Karpas-422 (cell line): ENCODE measurements at regions not wholly inside any gene's neighbourhood (a gene's known extent, or its start where the extent isn't known, plus 50 kb on each side); places are given as distances from the start of the nearest gene placed in this dataset.

Experiments used
- DNase-seq: peaks from one replicate; pipeline ENCODE4 v3.0.0-alpha.2; 2015
- H2AFZ ChIP-seq: fragments of 200-600 bp; sonication (generic); 2 replicates; pipeline ENCODE4 v1.6.1; 2014; ENCODE audit warnings: antibody characterized with exemption, low read length, mixed read lengths
- H3K27ac ChIP-seq: fragments of 200-600 bp; sonication (generic); 2 replicates; pipeline ENCODE4 v1.5.1; 2014; ENCODE audit warnings: mild to moderate bottlenecking, low read length, moderate library complexity
- H3K27me3 ChIP-seq: fragments of 200-600 bp; sonication (generic); 2 replicates; pipeline ENCODE4 v1.6.1; 2014; ENCODE audit warnings: low read length, mixed read lengths
- H3K36me3 ChIP-seq: fragments of 200-600 bp; sonication (generic); 2 replicates; pipeline ENCODE4 v1.6.1; 2014; ENCODE audit warnings: low read length, mixed read lengths; ENCODE audit not compliant: insufficient read depth
- H3K4me1 ChIP-seq: fragments of 200-600 bp; sonication (generic); 2 replicates; pipeline ENCODE4 v1.6.1; 2014; ENCODE audit warnings: mild to moderate bottlenecking, low read length, mixed read lengths
- H3K4me2 ChIP-seq: fragments of 200-600 bp; sonication (generic); 2 replicates; pipeline ENCODE4 v1.6.1; 2014; ENCODE audit warnings: low read length, low read depth, mild to moderate bottlenecking; ENCODE audit not compliant: poor library complexity, severe bottlenecking
- H3K4me3 ChIP-seq: fragments of 200-600 bp; sonication (generic); 2 replicates; pipeline ENCODE4 v1.5.1; 2014; ENCODE audit warnings: mild to moderate bottlenecking, antibody characterized with exemption, low read length, mixed read lengths
- H3K79me2 ChIP-seq: fragments of 200-600 bp; sonication (generic); 2 replicates; pipeline ENCODE4 v1.6.1; 2014; ENCODE audit warnings: mild to moderate bottlenecking, low read length, mixed read lengths
- H3K9ac ChIP-seq: fragments of 200-600 bp; sonication (generic); 2 replicates; pipeline ENCODE4 v1.6.0; 2014; ENCODE audit warnings: low read length
- H3K9me2 ChIP-seq: fragments of 200-600 bp; sonication (generic), shearing (Covaris generic); replicated peaks from 2 replicates; pipeline ENCODE4 v1.6.0; 2014; ENCODE audit warnings: mild to moderate bottlenecking, low read length, moderate library complexity; ENCODE audit not compliant: insufficient read depth
- H3K9me3 ChIP-seq: fragments of 300-700, 200-600 bp; sonication (generic); 2 replicates; pipeline ENCODE4 v1.6.1; 2014; ENCODE audit warnings: low read length, mixed read lengths
- H4K20me1 ChIP-seq: fragments of 200-600 bp; sonication (generic); 2 replicates; pipeline ENCODE4 v1.6.1; 2014; ENCODE audit warnings: mild to moderate bottlenecking, antibody characterized with exemption, low read length, low read depth; ENCODE audit not compliant: insufficient read depth

DNA sequence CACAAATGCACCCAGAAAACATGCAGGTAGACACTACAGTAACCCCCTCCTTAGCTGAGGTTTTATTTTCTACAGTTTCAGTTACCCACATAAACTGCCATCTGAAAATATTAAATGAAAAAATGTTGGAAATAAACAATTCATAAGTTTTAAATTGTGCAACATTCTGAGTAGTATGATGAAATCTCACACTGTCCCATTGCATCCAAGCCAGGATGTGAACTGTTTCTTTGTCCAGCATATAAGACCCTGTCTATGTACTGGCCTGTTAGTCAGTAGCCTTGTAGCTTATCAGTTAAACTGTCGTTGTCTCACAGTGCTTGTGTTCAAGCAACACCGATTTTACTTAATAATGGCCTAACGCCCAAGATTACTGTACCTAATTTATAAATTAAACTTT lies 630.5 kb downstream of the ANXA1 start:
- Histone ChIP-seq H3K27ac (no peak overlapping the region), H3K36me3 (no peaks in the 10 kb centered on the region), H3K4me2 (no peak overlapping the region), H3K9me2 (no peaks in the 10 kb centered on the region), H3K79me2 (no peaks in the 10 kb centered on the region), H3K4me3 (no peak overlapping the region), H3K27me3 (no peaks in the 10 kb centered on the region), H3K4me1 (no peaks in the 10 kb centered on the region), H4K20me1 (no peaks in the 10 kb centered on the region), H3K9me3 (peaks cover 7% of the 10 kb centered on the region), H2AFZ (no peak overlapping the region), H3K9ac (no peak overlapping the region)
- DNase-seq: no peak

DNA sequence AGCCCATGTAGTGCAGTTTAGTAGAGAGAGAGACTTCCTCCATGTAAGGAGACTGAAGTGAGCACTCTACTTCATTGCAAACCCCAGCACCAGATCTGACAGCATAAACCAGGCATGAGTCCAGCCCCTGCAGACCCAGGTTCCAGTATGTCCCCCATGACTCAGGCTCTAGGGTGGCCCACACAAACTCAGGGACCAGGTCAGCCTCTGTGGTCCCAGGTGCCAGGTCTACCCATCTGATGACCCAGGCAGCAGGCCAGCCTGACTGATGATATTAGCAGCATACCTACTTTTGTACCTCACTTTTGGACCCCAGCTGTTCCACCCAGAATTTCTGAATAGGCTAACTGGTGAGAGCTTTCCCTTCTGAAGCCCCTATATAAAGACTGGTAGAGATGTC lies 647.8 kb downstream of the ANXA1 start:
- H3K4me1 ChIP-seq: no peaks in the 10 kb centered on the region
- no peak overlapping the region for H3K4me3 ChIP-seq
- H4K20me1 ChIP-seq: no peaks in the 10 kb centered on the region
- no peak for DNase-seq
- H3K27me3 ChIP-seq: no peaks in the 10 kb centered on the region
- H3K9me2 ChIP-seq: no peaks in the 10 kb centered on the region
- no peak overlapping the region for H3K27ac ChIP-seq
- no peaks in the 10 kb centered on the region for H3K79me2 ChIP-seq
- H2AFZ ChIP-seq: no peak overlapping the region
- H3K4me2 ChIP-seq: no peak overlapping the region
- peaks cover 13% of the 10 kb centered on the region for H3K9me3 ChIP-seq
- H3K9ac ChIP-seq: no peak overlapping the region
- no peaks in the 10 kb centered on the region for H3K36me3 ChIP-seq

DNA sequence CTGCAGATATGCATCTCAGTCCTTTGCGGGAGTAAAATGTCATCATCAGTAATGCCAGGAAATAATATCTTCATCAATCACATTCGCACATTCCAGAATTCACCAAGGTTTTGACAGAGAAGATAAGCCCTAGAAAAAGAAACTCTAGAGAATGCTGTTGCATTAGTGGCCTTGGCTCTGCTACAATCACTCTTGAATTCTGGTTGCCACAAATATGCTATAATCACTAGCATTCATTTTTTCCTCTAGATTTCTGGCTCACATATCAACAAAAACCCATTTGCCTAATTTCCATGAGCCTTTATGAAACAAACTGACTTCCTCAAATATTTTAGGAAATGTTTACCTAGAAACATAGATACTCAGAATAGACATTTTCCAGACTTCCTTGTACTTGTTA lies 653.4 kb downstream of the ANXA1 start:
- Histone ChIP-seq H3K4me2 (no peak overlapping the region), H2AFZ (no peak overlapping the region), H3K4me3 (no peak overlapping the region), H3K9me2 (no peaks in the 10 kb centered on the region), H4K20me1 (no peaks in the 10 kb centered on the region), H3K4me1 (no peaks in the 10 kb centered on the region), H3K9me3 (peaks cover 19% of the 10 kb centered on the region), H3K27me3 (no peaks in the 10 kb centered on the region), H3K9ac (no peak overlapping the region), H3K27ac (no peak overlapping the region), H3K36me3 (no peaks in the 10 kb centered on the region), H3K79me2 (no peaks in the 10 kb centered on the region)
- DNase-seq: no peak

DNA sequence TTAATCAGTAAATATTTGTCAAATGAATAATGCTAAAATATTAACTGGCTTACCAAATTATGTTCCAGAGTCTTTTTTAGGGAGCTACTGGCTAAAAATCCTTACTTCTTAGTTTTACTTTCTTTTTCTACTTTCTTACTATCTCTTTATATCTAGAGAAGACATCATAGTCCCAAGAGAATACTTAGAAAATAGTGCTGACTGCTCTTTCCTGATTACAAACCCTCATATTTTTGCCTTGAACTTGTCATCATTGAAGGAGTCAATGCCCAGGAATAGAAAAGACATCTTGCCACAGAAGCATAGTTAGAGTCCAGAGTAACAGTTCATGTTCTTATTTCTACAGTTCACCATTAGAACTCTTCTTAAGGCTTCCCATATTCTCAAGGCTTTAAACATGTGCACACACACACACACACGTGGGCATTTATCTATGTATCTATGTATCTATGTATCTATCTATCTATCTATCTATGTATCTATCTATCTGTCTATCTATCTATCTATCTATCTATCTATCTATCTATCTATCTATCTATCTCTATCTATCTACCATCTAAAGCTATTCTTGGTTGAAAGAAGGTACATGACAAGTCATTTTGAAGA lies 654.3 kb downstream of the ANXA1 start:
- H3K4me1 ChIP-seq: no peaks in the 10 kb centered on the region
- no peaks in the 10 kb centered on the region for H3K9me2 ChIP-seq
- DNase-seq: no peak
- no peak overlapping the region for H3K4me2 ChIP-seq
- no peak overlapping the region for H2AFZ ChIP-seq
- peaks cover 14% of the 10 kb centered on the region for H3K9me3 ChIP-seq
- no peaks in the 10 kb centered on the region for H3K36me3 ChIP-seq
- H3K27me3 ChIP-seq: no peaks in the 10 kb centered on the region
- no peak overlapping the region for H3K9ac ChIP-seq
- no peak overlapping the region for H3K27ac ChIP-seq
- no peaks in the 10 kb centered on the region for H4K20me1 ChIP-seq
- no peak overlapping the region for H3K4me3 ChIP-seq
- no peaks in the 10 kb centered on the region for H3K79me2 ChIP-seq

DNA sequence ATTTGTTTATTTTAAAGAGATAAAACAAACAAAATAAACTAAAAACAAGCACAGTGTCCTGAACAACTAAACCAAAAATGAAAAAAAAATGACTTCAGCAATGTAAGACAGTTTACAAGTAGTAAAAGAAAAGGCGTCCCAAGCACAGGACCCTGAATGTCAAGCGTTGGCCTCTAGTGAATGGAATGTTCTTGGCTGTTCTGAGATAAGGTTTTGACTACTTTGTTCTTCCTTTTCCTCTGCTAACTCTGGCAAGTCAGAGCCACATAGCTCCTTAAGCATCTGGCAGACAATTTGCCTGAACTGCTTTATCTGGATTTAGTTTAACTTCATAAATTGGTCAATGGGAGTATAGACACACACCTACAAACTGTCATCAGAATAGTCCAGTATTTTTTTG lies 655.2 kb downstream of the ANXA1 start:
- no peak overlapping the region for H3K9ac ChIP-seq
- H3K27ac ChIP-seq: no peak overlapping the region
- no peaks in the 10 kb centered on the region for H4K20me1 ChIP-seq
- H3K36me3 ChIP-seq: no peaks in the 10 kb centered on the region
- no peak overlapping the region for H2AFZ ChIP-seq
- H3K27me3 ChIP-seq: no peaks in the 10 kb centered on the region
- no peak for DNase-seq
- no peaks in the 10 kb centered on the region for H3K4me1 ChIP-seq
- H3K4me2 ChIP-seq: no peak overlapping the region
- no peaks in the 10 kb centered on the region for H3K79me2 ChIP-seq
- H3K9me2 ChIP-seq: no peaks in the 10 kb centered on the region
- H3K9me3 ChIP-seq: peaks cover 11% of the 10 kb centered on the region
- H3K4me3 ChIP-seq: no peak overlapping the region

DNA sequence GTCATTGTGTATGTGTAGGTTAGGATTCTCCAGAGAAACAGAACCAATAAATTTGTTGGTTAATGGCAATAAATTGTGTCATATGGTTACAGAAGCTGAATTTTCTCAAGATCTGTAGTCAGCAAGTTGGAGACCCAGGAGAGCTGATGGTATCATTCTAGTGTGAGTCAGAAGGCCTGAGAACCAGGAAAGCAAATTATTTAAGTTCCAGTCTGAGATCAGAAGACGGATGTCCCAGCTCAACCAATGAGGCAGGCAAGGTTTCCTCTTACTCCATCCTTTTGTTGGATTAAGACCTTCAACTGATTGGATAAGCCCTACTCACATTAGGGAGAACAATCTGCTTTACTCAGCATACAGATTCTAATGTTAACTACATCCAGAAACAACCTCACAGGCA lies 656.3 kb downstream of the ANXA1 start:
- no peaks in the 10 kb centered on the region for H3K79me2 ChIP-seq
- no peaks in the 10 kb centered on the region for H3K9me2 ChIP-seq
- H2AFZ ChIP-seq: no peak overlapping the region
- H3K4me1 ChIP-seq: no peaks in the 10 kb centered on the region
- no peaks in the 10 kb centered on the region for H3K27me3 ChIP-seq
- no peak overlapping the region for H3K4me3 ChIP-seq
- no peak overlapping the region for H3K9ac ChIP-seq
- no peaks in the 10 kb centered on the region for H3K36me3 ChIP-seq
- DNase-seq: no peak
- H3K4me2 ChIP-seq: no peak overlapping the region
- peaks cover 11% of the 10 kb centered on the region for H3K9me3 ChIP-seq
- no peak overlapping the region for H3K27ac ChIP-seq
- no peaks in the 10 kb centered on the region for H4K20me1 ChIP-seq

DNA sequence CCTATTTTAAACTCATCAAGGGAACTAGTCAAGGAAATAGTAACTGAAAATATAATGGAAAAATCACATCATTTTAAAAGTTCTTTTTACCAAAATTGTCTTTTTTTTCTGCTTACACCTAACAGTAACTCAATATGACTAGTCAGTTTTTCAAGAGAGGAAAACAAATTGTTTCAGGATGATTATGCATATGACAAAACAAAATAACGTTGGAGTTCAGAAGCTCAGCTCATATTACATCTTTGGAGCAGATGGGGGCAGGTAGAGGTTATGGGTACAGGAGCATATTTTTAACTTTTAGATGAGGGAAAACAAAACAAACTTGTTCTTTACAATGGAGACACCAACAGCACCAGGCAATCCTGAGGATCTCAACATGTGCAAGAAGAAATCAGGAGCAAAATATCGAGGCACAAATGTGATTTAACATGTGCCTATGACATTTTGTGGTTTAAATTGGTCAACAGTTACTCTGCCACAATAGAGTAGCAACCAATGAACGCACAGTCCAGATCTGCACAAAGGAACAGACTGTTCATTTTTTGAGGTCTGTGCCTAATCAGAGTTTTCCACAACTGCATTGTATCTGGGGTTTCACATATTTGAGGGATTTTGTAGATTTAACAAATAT lies 659.0 kb downstream of the ANXA1 start:
- no peak for DNase-seq
- Histone ChIP-seq H3K36me3 (no peaks in the 10 kb centered on the region), H3K9ac (no peak overlapping the region), H3K27me3 (no peaks in the 10 kb centered on the region), H3K9me2 (no peaks in the 10 kb centered on the region), H3K4me3 (no peak overlapping the region), H2AFZ (no peak overlapping the region), H3K27ac (no peak overlapping the region), H3K9me3 (peaks cover 2% of the 10 kb centered on the region; the same call in 1 of the 2 replicates), H3K4me2 (no peak overlapping the region), H3K79me2 (no peaks in the 10 kb centered on the region), H4K20me1 (no peaks in the 10 kb centered on the region), H3K4me1 (no peaks in the 10 kb centered on the region)

DNA sequence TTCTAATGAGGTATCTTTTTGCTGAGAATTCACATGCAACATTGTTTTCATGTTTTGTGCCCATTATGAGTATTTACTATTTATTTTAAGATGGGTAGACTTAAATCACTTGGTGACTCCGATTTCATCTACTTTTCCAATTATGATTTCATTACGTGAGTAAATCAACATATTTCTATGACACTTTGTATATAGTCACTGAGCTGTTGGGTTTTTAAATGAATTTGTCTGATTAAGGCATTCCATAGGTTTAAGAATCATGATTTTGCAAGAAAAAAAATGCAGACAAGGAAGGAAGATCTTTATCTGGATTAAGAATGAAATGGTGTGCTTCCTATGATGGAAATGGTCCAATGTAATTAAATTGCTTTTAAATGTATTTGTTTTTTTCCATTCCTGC lies 661.9 kb downstream of the ANXA1 start:
- Histone ChIP-seq H3K4me2 (no peak overlapping the region), H3K27ac (no peak overlapping the region), H3K4me3 (no peak overlapping the region)

More for the DNA sequence above, 661.9 kb downstream of the ANXA1 start:
- H3K4me1 ChIP-seq: no peaks in the 10 kb centered on the region
- no peaks in the 10 kb centered on the region for H3K36me3 ChIP-seq
- peaks cover 2% of the 10 kb centered on the region; the same call in 1 of the 2 replicates for H3K9me3 ChIP-seq
- DNase-seq: no peak
- no peaks in the 10 kb centered on the region for H3K9me2 ChIP-seq
- H3K9ac ChIP-seq: no peak overlapping the region
- H4K20me1 ChIP-seq: no peaks in the 10 kb centered on the region
- H3K27me3 ChIP-seq: no peaks in the 10 kb centered on the region
- H3K79me2 ChIP-seq: no peaks in the 10 kb centered on the region
- no peak overlapping the region for H2AFZ ChIP-seq
